Transverse colon (tissue), 4 donors: ENCODE measurements at regions not wholly inside any gene's neighbourhood (a gene's known extent, or its start where the extent isn't known, plus 50 kb on each side); places are given as distances from the start of the nearest gene placed in this dataset.
"Not testable (repeated sequence)": the region's sequence is repeated elsewhere in the genome, so short reads cannot be mapped to it uniquely, and the experiment has no call there.

ENCODE experiments used
- EP300 ChIP-seq: sonication (generic); formaldehyde crosslinking; IDR thresholded peaks from one replicate; pipeline ENCODE4 v1.6.1; 2017; ENCODE audit warnings: antibody characterized with exemption, low read depth
- POLR2A ChIP-seq: fragments of 450-650 bp; IDR thresholded peaks from one replicate; pipeline ENCODE4 v1.6.1; 2016; ENCODE audit warnings: antibody characterized with exemption, mild to moderate bottlenecking, moderate library complexity
- POLR2AphosphoS5 ChIP-seq, 3 donors: sonication (generic); formaldehyde crosslinking; IDR thresholded peaks; one replicate each; pipeline ENCODE4 v1.6.1; 2016; ENCODE audit warnings: antibody characterized with exemption in 3 of 3
- TF ChIP-seq, protein P1 (sequence below), 5 experiments: fragments of 200-600 bp in 3 of 5; fragments of 450-650 bp in 2 of 5; sonication (generic) in 3 of 5; IDR thresholded peaks; 1 replicate in 2 of 5; 2 replicates in 3 of 5; pipeline ENCODE4 v1.5.1; 2016 to 2017; ENCODE audit warnings: antibody characterized with exemption in 5 of 5, inconsistent platforms in 3 of 5, mild to moderate bottlenecking in 2 of 5, moderate library complexity in 1 of 5

DNA sequence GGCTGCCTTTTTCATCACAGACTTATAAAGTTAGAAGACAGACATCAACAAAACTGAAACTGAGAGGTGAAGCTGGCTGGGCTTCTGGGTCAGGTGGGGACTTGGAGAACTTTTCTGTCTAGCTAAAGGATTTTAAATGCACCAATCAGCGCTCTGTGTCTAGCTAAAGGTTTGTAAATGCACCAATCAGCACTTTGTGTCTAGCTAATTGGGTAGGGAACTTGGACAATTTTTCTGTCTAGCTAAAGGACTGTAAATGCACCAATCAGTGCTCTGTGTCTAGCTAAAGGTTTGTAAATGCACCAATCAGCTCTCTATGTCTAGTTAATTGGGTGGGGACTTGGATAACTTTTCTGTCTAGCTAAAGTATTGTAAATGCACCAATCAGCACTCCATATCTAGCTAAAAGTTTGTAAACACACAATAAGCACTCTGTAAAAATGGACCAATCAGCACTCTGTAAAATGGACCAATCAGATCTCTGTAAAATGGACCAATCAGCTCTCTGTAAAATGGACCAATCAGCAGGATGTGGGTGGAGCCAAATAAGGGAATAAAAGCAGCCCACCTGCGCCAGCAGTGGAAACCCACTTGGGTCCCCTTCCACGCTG is 710.3 kb upstream of the INTU start:
- not testable (repeated sequence) for TF ChIP-seq POLR2A; POLR2AphosphoS5 (IDR thresholded peaks at IDR 0.05); EP300
- TF ChIP-seq, protein P1, sequence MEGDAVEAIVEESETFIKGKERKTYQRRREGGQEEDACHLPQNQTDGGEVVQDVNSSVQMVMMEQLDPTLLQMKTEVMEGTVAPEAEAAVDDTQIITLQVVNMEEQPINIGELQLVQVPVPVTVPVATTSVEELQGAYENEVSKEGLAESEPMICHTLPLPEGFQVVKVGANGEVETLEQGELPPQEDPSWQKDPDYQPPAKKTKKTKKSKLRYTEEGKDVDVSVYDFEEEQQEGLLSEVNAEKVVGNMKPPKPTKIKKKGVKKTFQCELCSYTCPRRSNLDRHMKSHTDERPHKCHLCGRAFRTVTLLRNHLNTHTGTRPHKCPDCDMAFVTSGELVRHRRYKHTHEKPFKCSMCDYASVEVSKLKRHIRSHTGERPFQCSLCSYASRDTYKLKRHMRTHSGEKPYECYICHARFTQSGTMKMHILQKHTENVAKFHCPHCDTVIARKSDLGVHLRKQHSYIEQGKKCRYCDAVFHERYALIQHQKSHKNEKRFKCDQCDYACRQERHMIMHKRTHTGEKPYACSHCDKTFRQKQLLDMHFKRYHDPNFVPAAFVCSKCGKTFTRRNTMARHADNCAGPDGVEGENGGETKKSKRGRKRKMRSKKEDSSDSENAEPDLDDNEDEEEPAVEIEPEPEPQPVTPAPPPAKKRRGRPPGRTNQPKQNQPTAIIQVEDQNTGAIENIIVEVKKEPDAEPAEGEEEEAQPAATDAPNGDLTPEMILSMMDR (IDR thresholded peaks at IDR 0.05), result not testable (repeated sequence)
